H1 (cell line): ENCODE measurements at regions not wholly inside any gene's neighbourhood (a gene's known extent, or its start where the extent isn't known, plus 50 kb on each side); places are given as distances from the start of the nearest gene placed in this dataset.

Source experiments
- CBX5 ChIP-seq: fragments of 300-800, 300-1000 bp; sonication (generic); IDR thresholded peaks from 2 replicates; pipeline ENCODE4 v1.7.1; 2016; ENCODE audit warnings: antibody characterized with exemption, low read length, low read depth
- EGR1 ChIP-seq: IDR thresholded peaks from 2 replicates; pipeline ENCODE4 v1.6.1; 2011; ENCODE audit warnings: low read depth, low read length, borderline replicate concordance
- FOSL1 ChIP-seq: IDR thresholded peaks from 2 replicates; pipeline ENCODE4 v1.6.1; 2011; ENCODE audit warnings: mild to moderate bottlenecking, low read depth, low read length, moderate library complexity; ENCODE audit not compliant: insufficient read depth
- JUND ChIP-seq: IDR thresholded peaks from 2 replicates; pipeline ENCODE4 v1.6.1; 2011; ENCODE audit warnings: mild to moderate bottlenecking, improper control_type of control experiment, low read length

- TF ChIP-seq CBX5 (no peak), JUND (no peak), EGR1 (no peak), FOSL1 (no peak)
- TF ChIP-seq, all 59 proteins: peak for 0
Measured at GRCh38 chrX:3250966-3251365, 95.5 kb downstream of the MXRA5 start (continued).
